A673 (cell line): ENCODE measurements at regions not wholly inside any gene's neighbourhood (a gene's known extent, or its start where the extent isn't known, plus 50 kb on each side); places are given as distances from the start of the nearest gene placed in this dataset.

Source experiments
- BruUV-seq: library from RNA; stranded (reverse); fragments of 400-500 nt; replicated peaks from 2 replicates; lab custom pipeline; 2021; lab: Mats Ljungman, UMichigan
- CTCF ChIA-PET: fragments of 300-600 bp; sonication (Branson Sonifier 250); formaldehyde crosslinking; loops from one replicate; lab custom pipeline; 2022; ENCODE audit warnings: antibody characterized with exemption; lab: Charles Lee
- POLR2A ChIA-PET: fragments of 300-600 bp; sonication (Branson Sonifier 250); formaldehyde crosslinking; loops from one replicate; lab custom pipeline; 2022; ENCODE audit warnings: antibody characterized with exemption; ENCODE audit not compliant: low non-redundant PET; lab: Charles Lee
- DNase-seq: peaks from one replicate; pipeline ENCODE4 v3.0.0-alpha.2; 2015; ENCODE audit warnings: low spot score
- H3K27ac ChIP-seq: fragments of 200-600 bp; sonication (generic); 2 replicates; pipeline ENCODE4 v1.5.1; 2016; ENCODE audit warnings: mixed run types, low read depth, mild to moderate bottlenecking, mixed read lengths, antibody characterized with exemption, low read length; ENCODE audit not compliant: poor library complexity, severe bottlenecking
- H3K27me3 ChIP-seq: fragments of 200-600 bp; sonication (generic); replicated peaks from 2 replicates; pipeline ENCODE4 v1.6.1; 2017; ENCODE audit warnings: mixed run types, low read depth, mild to moderate bottlenecking, mixed read lengths, antibody characterized with exemption, low read length; ENCODE audit not compliant: insufficient read depth, poor library complexity
- H3K36me3 ChIP-seq: fragments of 200-600 bp; sonication (generic); 2 replicates; pipeline ENCODE4 v1.6.1; 2016; ENCODE audit warnings: mixed run types, mild to moderate bottlenecking, mixed read lengths, antibody characterized with exemption, low read length; ENCODE audit not compliant: insufficient read depth, poor library complexity, severe bottlenecking
- H3K4me1 ChIP-seq: fragments of 200-600 bp; sonication (generic); 2 replicates; pipeline ENCODE4 v1.6.1; 2017; ENCODE audit warnings: mixed run types, mild to moderate bottlenecking, mixed read lengths, antibody characterized with exemption, low read length; ENCODE audit not compliant: insufficient read depth, poor library complexity, severe bottlenecking
- H3K4me3 ChIP-seq: fragments of 200-600 bp; sonication (generic); 2 replicates; pipeline ENCODE4 v1.5.1; 2016; ENCODE audit warnings: low read depth, mixed run types, mild to moderate bottlenecking, mixed read lengths, low read length; ENCODE audit not compliant: poor library complexity, severe bottlenecking
- H3K9me3 ChIP-seq: fragments of 200-600 bp; sonication (generic); 2 replicates; pipeline ENCODE4 v1.6.1; 2016; ENCODE audit warnings: mixed run types, low read depth, mild to moderate bottlenecking, mixed read lengths, antibody characterized with exemption, low read length; ENCODE audit not compliant: poor library complexity, severe bottlenecking
- CTCF ChIP-seq: fragments of 300-800, 200-600 bp; sonication (generic); conservative IDR thresholded peaks from 2 replicates; pipeline ENCODE4 v1.5.1; 2017; ENCODE audit warnings: low read depth, mild to moderate bottlenecking, antibody characterized with exemption, low read length, moderate library complexity, mixed read lengths
- EZH2 ChIP-seq: fragments of 200-600 bp; sonication (generic); IDR thresholded peaks from 2 replicates; pipeline ENCODE4 v1.6.1; 2017; ENCODE audit warnings: borderline replicate concordance, low read depth, mild to moderate bottlenecking, mixed read lengths, antibody characterized with exemption, low read length; ENCODE audit not compliant: poor library complexity, severe bottlenecking
- intact Hi-C: fragments of 100-400 bp; cut with micrococcal nuclease; formaldehyde crosslinking; loops from one replicate; pipeline ENCODE4 v1.10.0; 2022; ENCODE audit not compliant: unreplicated experiment

GRCh38 chr1:29789221-29789909, 553.0 kb downstream of the PTPRU start:
- Histone ChIP-seq H3K4me3 (no peak overlapping the region), H3K9me3 (no peaks in the 10 kb centered on the region), H3K27ac (no peak overlapping the region), H3K36me3 (no peaks in the 10 kb centered on the region), H3K27me3 (no peaks in the 10 kb centered on the region), H3K4me1 (peaks cover 6% of the 10 kb centered on the region)
- CTCF ChIA-PET = no interaction called here
- intact Hi-C loops = no loop called here
- DNase-seq = no peak
- BruUV-seq = no TSS peak
- POLR2A ChIA-PET = no interaction called here
- TF ChIP-seq EZH2 (no peak), CTCF (no peak)

- Histone ChIP-seq H3K4me3 (no peak overlapping the region), H3K27me3 (peaks cover 2% of the 10 kb centered on the region), H3K9me3 (no peaks in the 10 kb centered on the region), H3K4me1 (no peaks in the 10 kb centered on the region), H3K27ac (no peak overlapping the region), H3K36me3 (no peaks in the 10 kb centered on the region)
- no peak for DNase-seq
- BruUV-seq = no TSS peak
- ChIA-PET POLR2A (no interaction called here), CTCF (no interaction called here)
- no peak for TF ChIP-seq CTCF
- no peak for TF ChIP-seq EZH2
- intact Hi-C loops = no loop called here
Measured at GRCh38 chr1:29786791-29787732, 550.7 kb downstream of the PTPRU start.

- H3K4me1 ChIP-seq = no peaks in the 10 kb centered on the region
- no peak overlapping the region for H3K4me3 ChIP-seq
- H3K36me3 ChIP-seq = no peaks in the 10 kb centered on the region
- no peak for DNase-seq
- H3K9me3 ChIP-seq = no peaks in the 10 kb centered on the region
- no peak for TF ChIP-seq CTCF
- ChIA-PET POLR2A (no interaction called here), CTCF (no interaction called here)
- intact Hi-C loops = no loop called here
- no TSS peak for BruUV-seq
- peaks cover 10% of the 10 kb centered on the region for H3K27me3 ChIP-seq
- H3K27ac ChIP-seq = no peak overlapping the region
Measured at GRCh38 chr1:29786195-29786594, 549.9 kb downstream of the PTPRU start.
